AG04450 (cell line): ENCODE measurements at regions not wholly inside any gene's neighbourhood (a gene's known extent, or its start where the extent isn't known, plus 50 kb on each side); places are given as distances from the start of the nearest gene placed in this dataset.

Source experiments
- CTCF ChIA-PET: fragments of 300-600, 350-600 bp; formaldehyde crosslinking; extraction: SDS; loops from one replicate; lab custom pipeline; 2022; ENCODE audit warnings: antibody characterized with exemption, inconsistent platforms; lab: Charles Lee
- POLR2A ChIA-PET: fragments of 350-600 bp; formaldehyde crosslinking; extraction: SDS; loops from one replicate; lab custom pipeline; 2021; ENCODE audit warnings: antibody characterized with exemption, inconsistent platforms; lab: Yijun Ruan, JAX
- DNase-seq: peaks from one replicate; pipeline ENCODE4 v3.0.0-alpha.2; 2011; ENCODE audit warnings: low read depth, low spot score
- H3K27ac ChIP-seq: one replicate; pipeline ENCODE4 v1.5.1; 2012; ENCODE audit warnings: low read depth, low read length, control low read depth
- H3K27me3 ChIP-seq: one replicate; pipeline ENCODE4 v1.6.0; 2012; ENCODE audit warnings: low read length; ENCODE audit not compliant: control insufficient read depth, insufficient read depth
- H3K4me3 ChIP-seq: 2 replicates; pipeline ENCODE4 v1.5.1; 2011; ENCODE audit warnings: mild to moderate bottlenecking, low read depth, low read length, control low read depth
- H3K9me3 ChIP-seq: 2 replicates; pipeline ENCODE4 v1.5.1; 2012; ENCODE audit warnings: low read length; ENCODE audit not compliant: control insufficient read depth, insufficient read depth
- CTCF ChIP-seq: IDR thresholded peaks from 2 replicates; pipeline ENCODE4 v1.5.1; 2011; ENCODE audit warnings: low read depth, low read length, control low read depth, inconsistent platforms

- no peaks in the 10 kb centered on the region for H3K9me3 ChIP-seq
- H3K27ac ChIP-seq, result no peak overlapping the region
- ChIA-PET CTCF (no interaction called here), POLR2A (no interaction called here)
- no peak for DNase-seq
- no peak for TF ChIP-seq CTCF
- no peaks in the 10 kb centered on the region for H3K27me3 ChIP-seq
- H3K4me3 ChIP-seq, result no peak overlapping the region
Measured at GRCh38 chr13:73404581-73404980, 345.8 kb downstream of the KLF5 start.

- Histone ChIP-seq H3K27me3 (no peaks in the 10 kb centered on the region), H3K27ac (no peak overlapping the region), H3K9me3 (no peaks in the 10 kb centered on the region), H3K4me3 (no peak overlapping the region)
- no peak for DNase-seq
- TF ChIP-seq CTCF, result no peak
- ChIA-PET CTCF (no interaction called here), POLR2A (interaction anchor here (0.7 kb wide), 1 partner anchor 36 kb away, joined by 7 read pairs; no protein-coding TSS in a partner anchor)
Measured at GRCh38 chr13:73403355-73404120, 344.7 kb downstream of the KLF5 start.

GRCh38 chr13:73401769-73402168, 343.0 kb downstream of the KLF5 start:
- DNase-seq, result no peak
- no peaks in the 10 kb centered on the region for H3K27me3 ChIP-seq
- no peak for TF ChIP-seq CTCF
- no peak overlapping the region for H3K4me3 ChIP-seq
- ChIA-PET POLR2A (no interaction called here), CTCF (no interaction called here)
- H3K9me3 ChIP-seq, result no peaks in the 10 kb centered on the region
- H3K27ac ChIP-seq, result no peak overlapping the region

GRCh38 chr13:73399347-73400216, 340.8 kb downstream of the KLF5 start:
- Histone ChIP-seq H3K9me3 (no peaks in the 10 kb centered on the region), H3K27ac (no peak overlapping the region), H3K27me3 (peaks cover 2% of the 10 kb centered on the region), H3K4me3 (no peak overlapping the region)
- no peak for DNase-seq
- TF ChIP-seq CTCF, result no peak
- ChIA-PET CTCF (interaction anchor here (0.6 kb wide), 1 partner anchor 1795 kb away, joined by 3 read pairs; no protein-coding TSS in a partner anchor), POLR2A (no interaction called here)
